NOMO-1 treated with DMSO at 0.1 percent for 48 hours (cell line): ENCODE measurements at regions not wholly inside any gene's neighbourhood (a gene's known extent, or its start where the extent isn't known, plus 50 kb on each side); places are given as distances from the start of the nearest gene placed in this dataset.
"Not testable (repeated sequence)": the region's sequence is repeated elsewhere in the genome, so short reads cannot be mapped to it uniquely, and the experiment has no call there.

ENCODE experiments used
- DNase-seq: peaks from one replicate; lab custom pipeline; 2025; ENCODE audit not compliant: unreplicated experiment; lab: John Stamatoyannopoulos, UW

- DNase-seq: no peak
Measured at GRCh38 chr4:20062054-20062453, 189.7 kb upstream of the SLIT2 start.

DNA sequence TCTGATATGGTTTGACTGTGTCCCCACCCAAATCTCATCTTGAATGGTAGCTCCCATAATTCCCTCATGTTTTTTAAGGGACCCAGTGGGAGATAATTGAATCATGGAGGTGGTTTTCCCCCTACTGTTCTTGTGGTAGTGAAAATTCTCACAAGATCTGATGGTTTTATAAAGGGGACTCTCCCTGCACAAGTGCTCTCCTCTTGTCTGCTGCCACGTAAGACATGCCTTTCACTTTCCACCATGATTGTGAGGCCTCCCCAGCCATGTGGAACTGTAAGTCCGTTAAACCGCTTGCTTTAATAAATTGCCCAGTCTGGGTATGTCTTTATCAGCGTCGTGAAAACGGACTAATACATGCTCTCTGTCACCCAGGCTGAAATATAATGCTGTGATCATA, 200.9 kb upstream of the SLIT2 start:
- DNase-seq: no peak

DNA sequence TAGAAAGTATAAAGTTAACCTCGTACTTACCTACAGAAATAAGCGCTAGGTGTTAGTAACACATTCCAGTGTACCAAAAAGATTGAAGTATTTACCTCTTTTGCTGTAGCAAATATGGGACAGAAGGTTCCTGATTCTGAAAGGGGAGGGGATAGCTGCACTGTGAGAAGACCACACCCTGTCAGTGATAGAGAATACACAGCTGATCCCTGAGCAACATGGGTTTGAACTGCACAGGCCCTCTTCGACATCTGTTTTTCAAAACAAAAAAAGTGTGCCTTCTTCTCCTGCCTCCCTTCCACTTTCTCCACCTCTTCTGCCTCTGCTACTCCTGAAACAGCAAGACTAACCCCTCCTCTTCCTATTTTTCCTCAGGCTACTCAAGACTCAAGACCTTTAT, 201.8 kb upstream of the SLIT2 start:
- DNase-seq: no peak

- DNase-seq: no peak
Measured at GRCh38 chr4:20046931-20047677, 204.6 kb upstream of the SLIT2 start.

GRCh38 chr4:20046179-20046578, 205.5 kb upstream of the SLIT2 start:
- DNase-seq: no peak

- no peak for DNase-seq
Measured at GRCh38 chr4:20044966-20045365, 206.7 kb upstream of the SLIT2 start.

DNA sequence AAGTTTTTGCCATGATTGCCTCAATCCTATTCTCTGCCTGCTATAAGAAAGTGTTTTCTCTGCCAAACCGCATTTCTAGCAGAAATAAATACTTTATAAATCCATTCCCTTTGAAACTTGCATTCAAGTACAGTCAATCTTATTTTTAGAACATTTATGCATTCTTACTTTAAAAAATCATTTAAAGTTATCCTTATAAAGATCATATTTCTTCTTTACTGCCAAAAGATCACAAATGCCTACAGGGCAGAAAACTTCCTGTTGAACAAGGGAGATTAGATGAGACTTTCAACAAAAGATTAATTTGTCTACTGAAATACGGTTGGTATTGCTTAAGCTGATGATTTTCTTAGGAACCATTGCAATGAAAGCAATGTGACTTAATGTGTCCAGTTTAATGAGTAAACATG, 207.2 kb upstream of the SLIT2 start:
- DNase-seq: no peak

- no peak for DNase-seq
Measured at GRCh38 chr4:20043991-20044390, 207.7 kb upstream of the SLIT2 start.

GRCh38 chr4:20042769-20043168, 208.9 kb upstream of the SLIT2 start:
- no peak for DNase-seq

- no peak for DNase-seq
Measured at GRCh38 chr4:20041839-20042407, 209.8 kb upstream of the SLIT2 start.

DNA sequence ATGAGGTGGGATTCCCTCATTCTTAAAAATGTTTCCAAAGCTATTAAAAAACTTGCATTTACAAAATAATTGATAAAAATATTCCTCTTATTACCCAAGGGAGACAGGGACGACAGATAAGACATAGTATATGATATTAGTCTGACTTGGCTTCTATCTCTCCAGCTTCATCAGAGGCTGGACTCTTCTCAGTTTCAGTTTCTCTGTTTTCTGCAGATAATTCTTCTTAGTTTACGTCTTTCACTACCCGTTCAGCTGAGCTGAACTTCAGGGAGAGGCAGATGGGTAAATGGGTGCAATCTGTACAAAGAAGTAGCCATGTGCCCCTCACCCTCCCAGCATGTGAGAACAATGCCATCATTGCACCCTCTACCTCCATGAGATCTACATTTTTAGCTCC, 214.0 kb upstream of the SLIT2 start:
- no peak for DNase-seq

DNA sequence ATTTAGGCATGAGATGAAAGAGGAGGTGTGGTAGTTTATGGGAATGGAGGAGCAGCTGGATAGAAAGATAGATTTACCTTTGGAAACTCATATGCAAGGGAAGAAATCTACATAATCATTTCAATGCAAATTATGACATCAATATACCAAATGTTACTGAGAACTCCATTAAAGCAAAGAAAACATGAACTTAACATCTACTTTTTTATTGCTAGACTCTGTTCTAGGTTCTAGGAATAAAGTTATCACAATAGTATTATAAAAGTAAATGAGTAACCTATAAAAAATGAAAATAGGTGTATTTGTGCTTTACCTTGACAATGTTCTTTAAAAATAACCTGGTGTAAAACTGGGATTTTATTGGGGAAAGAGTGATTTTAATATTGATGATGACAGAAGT, 221.6 kb upstream of the SLIT2 start:
- no peak for DNase-seq

- no peak for DNase-seq
Measured at GRCh38 chr4:20028645-20029044, 223.1 kb upstream of the SLIT2 start.

DNA sequence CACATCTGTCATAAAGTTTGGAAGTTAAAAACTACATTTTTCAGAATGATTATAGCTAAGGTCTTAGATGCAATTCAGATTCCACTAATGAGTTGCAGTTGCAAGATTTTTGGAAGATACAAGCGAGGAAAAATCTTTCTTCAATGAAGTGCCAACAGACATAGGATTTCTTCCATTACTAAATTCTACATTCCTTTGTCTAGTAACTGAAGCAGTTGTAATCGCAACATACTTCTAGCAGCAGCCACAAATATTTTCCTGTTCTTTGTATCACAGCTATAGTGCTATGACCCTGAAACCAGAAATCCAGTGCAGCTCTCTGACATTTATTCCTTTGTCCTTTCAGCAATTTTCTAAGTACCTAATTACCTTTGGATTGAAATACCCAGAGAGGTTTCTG, 225.2 kb upstream of the SLIT2 start:
- no peak for DNase-seq

GRCh38 chr4:20022471-20022870, 229.2 kb upstream of the SLIT2 start:
- DNase-seq: no peak

DNA sequence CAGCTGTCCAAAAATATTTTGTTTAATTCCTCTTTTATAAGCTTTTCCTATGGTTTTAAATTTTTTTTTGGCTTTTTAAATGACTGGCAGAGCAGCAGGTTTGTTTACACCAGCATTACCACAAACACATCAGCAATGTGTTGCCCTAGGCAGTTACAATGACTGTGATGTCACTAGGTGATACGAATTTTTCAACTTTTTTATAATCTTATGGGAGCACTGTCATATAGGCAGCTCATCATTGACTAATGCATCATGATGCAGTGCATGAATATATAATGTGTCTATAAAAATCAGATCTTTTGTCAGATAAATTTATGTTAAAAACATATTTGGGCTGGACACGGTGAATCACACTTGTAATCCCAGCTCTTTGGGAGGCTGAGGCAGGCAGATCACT, 231.6 kb upstream of the SLIT2 start:
- no peak for DNase-seq

DNA sequence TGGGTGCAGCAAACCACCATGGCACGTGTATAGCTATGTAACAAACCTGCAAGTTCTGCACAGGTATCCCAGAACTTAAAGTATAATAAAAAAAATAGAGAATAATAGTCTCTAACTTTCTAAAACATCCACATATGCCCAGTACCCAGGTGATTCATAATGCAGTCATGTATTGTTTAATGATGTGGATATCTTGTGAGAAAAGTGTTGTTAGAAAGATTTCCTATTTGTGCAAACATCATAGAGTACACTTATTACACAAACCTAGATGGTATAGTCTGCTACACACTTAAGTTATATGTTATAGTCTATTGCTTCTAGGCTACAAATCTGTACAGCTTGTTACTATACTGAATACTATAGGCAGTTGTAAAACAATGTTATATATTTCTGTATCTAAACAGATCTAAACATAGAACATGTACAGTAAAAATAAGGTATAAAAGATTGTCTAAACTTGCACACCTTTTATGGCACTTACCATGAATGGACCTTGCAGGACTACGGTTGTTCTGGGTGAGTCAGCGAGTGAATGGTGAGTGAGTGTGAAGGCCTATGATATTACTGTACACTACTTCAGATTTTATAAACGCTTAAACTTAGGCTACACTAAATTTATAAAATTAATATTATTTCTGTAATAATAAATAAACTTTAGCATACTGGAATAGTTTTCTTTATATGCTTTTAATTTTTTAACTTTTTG, 232.2 kb upstream of the SLIT2 start:
- DNase-seq: no peak

DNA sequence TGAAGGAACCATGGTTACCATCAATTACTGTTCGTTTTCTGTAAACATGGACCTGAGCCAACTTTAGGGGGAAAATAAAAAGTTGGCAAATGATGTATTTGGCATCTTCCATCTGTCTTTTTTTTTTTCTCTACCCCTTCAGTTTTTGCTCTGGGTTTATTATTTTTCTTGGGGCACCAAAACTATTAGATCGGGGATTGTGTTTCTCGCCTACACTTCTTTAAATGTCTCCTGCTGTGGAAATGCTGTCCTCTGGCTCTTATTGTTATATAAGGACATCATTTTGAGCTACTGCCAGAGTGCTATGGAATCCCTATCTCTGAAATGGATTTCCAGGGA, 234.0 kb upstream of the SLIT2 start:
- no peak for DNase-seq

DNA sequence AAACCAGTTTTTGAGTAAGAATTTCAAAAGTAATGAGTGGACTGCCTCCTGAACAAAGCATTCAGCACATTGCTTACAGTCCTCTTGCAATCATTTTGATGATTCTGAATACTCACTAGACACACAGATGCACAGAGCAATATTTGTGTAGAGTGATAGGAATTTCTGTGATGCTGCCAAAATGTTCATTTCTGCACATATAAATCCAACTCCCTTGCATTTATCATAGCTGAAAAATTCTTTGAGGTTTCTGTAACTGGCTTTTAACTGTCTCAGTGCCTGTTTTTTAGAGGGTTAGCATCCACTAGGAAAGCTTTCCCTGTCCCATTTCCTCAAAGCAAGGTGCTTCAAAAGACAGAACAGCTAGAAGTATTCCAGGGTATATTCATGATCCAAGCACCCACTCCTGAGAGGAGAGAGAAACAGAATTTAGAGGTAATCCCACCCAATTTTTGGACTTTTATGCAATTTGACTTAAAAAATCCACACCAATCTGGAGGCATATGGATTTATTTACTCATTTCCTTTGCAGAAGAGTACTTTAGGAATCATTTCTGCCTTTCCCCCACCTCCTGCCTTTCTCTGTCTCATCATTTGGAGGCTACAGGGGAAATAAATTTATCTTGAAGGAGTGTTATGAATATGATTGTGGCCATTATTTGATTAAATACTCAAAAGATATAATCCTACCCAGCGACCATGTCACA, 234.5 kb upstream of the SLIT2 start:
- DNase-seq: no peak

DNA sequence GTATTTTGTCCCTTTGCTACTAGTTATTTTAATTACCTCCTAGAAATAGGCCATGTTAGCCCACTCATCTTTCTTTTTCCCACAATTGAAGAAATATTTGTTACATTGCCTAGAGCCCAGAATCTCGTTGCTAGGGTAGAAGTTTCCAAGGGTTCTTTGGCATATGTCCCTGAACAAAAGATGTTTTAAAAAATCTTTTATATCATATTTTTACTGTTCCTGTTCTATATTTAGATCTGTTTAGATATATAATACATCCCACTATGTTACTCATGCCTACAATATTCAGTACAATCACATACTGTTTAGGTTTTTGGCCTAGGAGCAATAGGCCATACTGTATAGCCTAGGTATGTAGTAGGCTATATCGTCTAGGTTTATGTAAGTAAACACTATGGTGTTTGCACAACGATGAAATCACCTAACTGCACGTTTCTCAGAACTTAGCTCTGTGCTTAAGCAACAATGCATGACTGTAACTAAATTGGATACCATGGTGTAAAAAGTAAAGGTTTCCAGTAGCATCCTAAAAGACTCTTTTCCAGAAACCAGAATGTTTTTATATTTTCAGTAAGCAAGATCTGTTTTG, 236.0 kb upstream of the SLIT2 start:
- no peak for DNase-seq

DNA sequence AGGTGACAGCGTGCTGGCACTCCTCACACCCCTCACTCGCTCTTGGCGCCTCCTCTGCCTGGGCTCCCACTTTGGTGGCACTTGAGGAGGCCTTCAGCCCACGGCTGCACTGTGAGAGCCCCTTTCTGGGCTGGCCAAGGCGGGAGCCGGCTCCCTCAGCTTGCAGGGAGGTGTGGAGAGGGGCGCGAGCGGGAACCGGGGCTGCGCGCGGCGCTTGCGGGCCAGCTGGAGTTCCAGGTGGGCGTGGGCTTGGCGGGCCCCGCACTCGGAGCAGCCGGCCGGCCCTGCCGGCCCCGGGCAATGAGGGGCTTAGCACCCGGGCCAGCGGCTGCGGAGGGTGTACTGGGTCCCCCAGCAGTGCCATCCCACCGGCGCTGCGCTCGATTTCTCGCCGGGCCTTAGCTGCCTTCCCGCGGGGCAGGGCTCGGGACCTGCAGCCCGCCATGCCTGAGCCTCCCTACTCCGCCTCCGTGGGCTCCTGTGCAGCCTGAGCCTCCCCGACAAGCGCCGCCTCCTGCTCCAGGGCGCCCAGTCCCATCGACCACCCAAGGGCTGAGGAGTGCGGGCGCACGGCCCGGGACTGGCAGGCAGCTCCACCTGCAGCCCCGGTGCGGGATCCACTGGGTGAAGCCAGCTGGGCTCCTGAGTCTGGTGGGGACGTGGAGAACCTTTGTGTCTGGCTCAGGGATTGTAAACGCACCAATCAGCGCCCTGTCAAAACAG, 247.7 kb upstream of the SLIT2 start:
- DNase-seq: not testable (repeated sequence)
